ENCODE measurements at regions not wholly inside any gene's neighbourhood (a gene's known extent, or its start where the extent isn't known, plus 50 kb on each side); places are given as distances from the start of the nearest gene placed in this dataset.

- Histone ChIP-seq H2AFZ (ENCODE audit: low read length) (no peak overlapping the region), H3K9me3 (ENCODE audit: low read length) (no peaks in the 10 kb centered on the region), H3K4me3 (ENCODE audit: low read depth, low read length, poor library complexity, severe bottlenecking) (no peak overlapping the region), H3K4me2 (ENCODE audit: low read length) (no peak overlapping the region), H3K27ac (ENCODE audit: low read depth, low read length, poor library complexity, severe bottlenecking) (no peak overlapping the region), H3K36me3 (ENCODE audit: insufficient read depth, low read length) (no peaks in the 10 kb centered on the region), H3K79me2 (ENCODE audit: insufficient read depth, low read depth, low read length) (no peaks in the 10 kb centered on the region), H3K9me2 (ENCODE audit: insufficient read depth, low read length) (no peaks in the 10 kb centered on the region), H4K20me1 (ENCODE audit: insufficient read depth, low read length) (no peaks in the 10 kb centered on the region), H3K4me1 (ENCODE audit: insufficient read depth, low read length, poor library complexity, severe bottlenecking) (no peaks in the 10 kb centered on the region)
- no peak for DNase-seq (ENCODE audit: low spot score)
- BruUV-seq (replicated peaks), result no TSS peak
- TF ChIP-seq EZH2phosphoT487 (IDR thresholded peaks at IDR 0.05; ENCODE audit: borderline replicate concordance, low read depth, low read length), result no peak
- TF ChIP-seq CTCF (conservative IDR thresholded peaks at IDR 0.05; ENCODE audit: low read length), result no peak
- intact Hi-C loops (cut with micrococcal nuclease; ENCODE audit: unreplicated experiment), result no loop called here
- ChIA-PET POLR2A (no interaction called here), CTCF (ENCODE audit: unreplicated experiment) (no interaction called here)
Measured at GRCh38 chr5:105849701-105850100, 1821.0 kb downstream of the EFNA5 start.

- no peak overlapping the region for H3K4me3 ChIP-seq (ENCODE audit: low read depth, low read length, poor library complexity, severe bottlenecking)
- no peak overlapping the region for H2AFZ ChIP-seq (ENCODE audit: low read length)
- no TSS peak for BruUV-seq (replicated peaks)
- intact Hi-C loops (cut with micrococcal nuclease; ENCODE audit: unreplicated experiment), result no loop called here
- TF ChIP-seq EZH2phosphoT487 (IDR thresholded peaks at IDR 0.05; ENCODE audit: borderline replicate concordance, low read depth, low read length) (no peak), CTCF (conservative IDR thresholded peaks at IDR 0.05; ENCODE audit: low read length) (no peak)
- H4K20me1 ChIP-seq (ENCODE audit: insufficient read depth, low read length), result no peaks in the 10 kb centered on the region
- H3K79me2 ChIP-seq (ENCODE audit: insufficient read depth, low read depth, low read length), result no peaks in the 10 kb centered on the region
- no peak overlapping the region for H3K27ac ChIP-seq (ENCODE audit: low read depth, low read length, poor library complexity, severe bottlenecking)
- H3K4me1 ChIP-seq (ENCODE audit: insufficient read depth, low read length, poor library complexity, severe bottlenecking), result no peaks in the 10 kb centered on the region
- no peaks in the 10 kb centered on the region for H3K36me3 ChIP-seq (ENCODE audit: insufficient read depth, low read length)
- ChIA-PET POLR2A (no interaction called here), CTCF (ENCODE audit: unreplicated experiment) (no interaction called here)
- H3K9me2 ChIP-seq (ENCODE audit: insufficient read depth, low read length), result no peaks in the 10 kb centered on the region
- no peak overlapping the region for H3K4me2 ChIP-seq (ENCODE audit: low read length)
- no peak for DNase-seq (ENCODE audit: low spot score)
- no peaks in the 10 kb centered on the region for H3K9me3 ChIP-seq (ENCODE audit: low read length)
Measured at GRCh38 chr5:105840800-105841199, 1829.9 kb downstream of the EFNA5 start.

GRCh38 chr5:105836887-105837286 is 1833.8 kb downstream of the EFNA5 start:
- Histone ChIP-seq H3K9me2 (ENCODE audit: insufficient read depth, low read length) (no peaks in the 10 kb centered on the region), H3K27ac (ENCODE audit: low read depth, low read length, poor library complexity, severe bottlenecking) (no peak overlapping the region), H3K4me2 (ENCODE audit: low read length) (no peak overlapping the region), H3K36me3 (ENCODE audit: insufficient read depth, low read length) (no peaks in the 10 kb centered on the region), H3K9me3 (ENCODE audit: low read length) (no peaks in the 10 kb centered on the region), H4K20me1 (ENCODE audit: insufficient read depth, low read length) (no peaks in the 10 kb centered on the region), H3K4me3 (ENCODE audit: low read depth, low read length, poor library complexity, severe bottlenecking) (no peak overlapping the region), H3K4me1 (ENCODE audit: insufficient read depth, low read length, poor library complexity, severe bottlenecking) (no peaks in the 10 kb centered on the region), H3K79me2 (ENCODE audit: insufficient read depth, low read depth, low read length) (no peaks in the 10 kb centered on the region), H2AFZ (ENCODE audit: low read length) (no peak overlapping the region)
- DNase-seq (ENCODE audit: low spot score), result no peak
- ChIA-PET CTCF (ENCODE audit: unreplicated experiment) (no interaction called here), POLR2A (no interaction called here)
- TF ChIP-seq EZH2phosphoT487 (IDR thresholded peaks at IDR 0.05; ENCODE audit: borderline replicate concordance, low read depth, low read length) (no peak), CTCF (conservative IDR thresholded peaks at IDR 0.05; ENCODE audit: low read length) (no peak)
- intact Hi-C loops (cut with micrococcal nuclease; ENCODE audit: unreplicated experiment), result no loop called here
- no TSS peak for BruUV-seq (replicated peaks)
